ENCODE measurements at regions not wholly inside any gene's neighbourhood (a gene's known extent, or its start where the extent isn't known, plus 50 kb on each side); places are given as distances from the start of the nearest gene placed in this dataset.

DNA sequence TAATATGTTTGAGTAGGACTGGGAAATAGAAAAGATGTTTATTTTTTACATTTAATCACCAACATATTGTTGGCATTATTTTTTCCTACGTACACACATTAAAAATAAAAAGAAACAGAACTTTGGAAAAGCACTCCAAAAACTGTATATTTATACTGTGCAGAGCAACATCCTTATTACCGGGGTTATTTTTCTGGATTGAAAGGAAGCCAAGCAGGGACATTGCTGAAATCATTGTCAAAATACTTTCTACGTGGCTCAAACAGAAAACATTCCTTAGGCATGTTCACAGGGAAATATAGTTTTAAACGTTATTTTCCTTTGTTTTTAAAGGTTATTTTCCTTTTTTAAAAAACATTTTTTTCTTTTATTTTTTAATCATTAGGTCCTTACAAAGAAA, 315.0 kb upstream of the SMIM21 start:
- no peaks in the 10 kb centered on the region for H3K36me3 ChIP-seq
- intact Hi-C loops (cut with DNase I) = no loop called here
- 36% methylated on average over 4 of the region's 4 CpGs for WGBS
- no peak for DNase-seq (ENCODE audit: extremely low spot score)
- H3K4me1 ChIP-seq = no peaks in the 10 kb centered on the region
- H3K4me3 ChIP-seq = no peak overlapping the region
- no peak overlapping the region for H3K27ac ChIP-seq (replicated peaks in 1 of 4)
- no peaks in the 10 kb centered on the region for H3K27me3 ChIP-seq
- H3K9me3 ChIP-seq = no peaks in the 10 kb centered on the region
- TF ChIP-seq POLR2A (IDR thresholded peaks at IDR 0.05; ENCODE audit: low read depth) (no peak), POLR2AphosphoS5 (IDR thresholded peaks at IDR 0.05) (no peak), EP300 (IDR thresholded peaks at IDR 0.05) (no peak)
- TF ChIP-seq, protein P1, sequence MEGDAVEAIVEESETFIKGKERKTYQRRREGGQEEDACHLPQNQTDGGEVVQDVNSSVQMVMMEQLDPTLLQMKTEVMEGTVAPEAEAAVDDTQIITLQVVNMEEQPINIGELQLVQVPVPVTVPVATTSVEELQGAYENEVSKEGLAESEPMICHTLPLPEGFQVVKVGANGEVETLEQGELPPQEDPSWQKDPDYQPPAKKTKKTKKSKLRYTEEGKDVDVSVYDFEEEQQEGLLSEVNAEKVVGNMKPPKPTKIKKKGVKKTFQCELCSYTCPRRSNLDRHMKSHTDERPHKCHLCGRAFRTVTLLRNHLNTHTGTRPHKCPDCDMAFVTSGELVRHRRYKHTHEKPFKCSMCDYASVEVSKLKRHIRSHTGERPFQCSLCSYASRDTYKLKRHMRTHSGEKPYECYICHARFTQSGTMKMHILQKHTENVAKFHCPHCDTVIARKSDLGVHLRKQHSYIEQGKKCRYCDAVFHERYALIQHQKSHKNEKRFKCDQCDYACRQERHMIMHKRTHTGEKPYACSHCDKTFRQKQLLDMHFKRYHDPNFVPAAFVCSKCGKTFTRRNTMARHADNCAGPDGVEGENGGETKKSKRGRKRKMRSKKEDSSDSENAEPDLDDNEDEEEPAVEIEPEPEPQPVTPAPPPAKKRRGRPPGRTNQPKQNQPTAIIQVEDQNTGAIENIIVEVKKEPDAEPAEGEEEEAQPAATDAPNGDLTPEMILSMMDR (IDR thresholded peaks at IDR 0.05) = no peak

DNA sequence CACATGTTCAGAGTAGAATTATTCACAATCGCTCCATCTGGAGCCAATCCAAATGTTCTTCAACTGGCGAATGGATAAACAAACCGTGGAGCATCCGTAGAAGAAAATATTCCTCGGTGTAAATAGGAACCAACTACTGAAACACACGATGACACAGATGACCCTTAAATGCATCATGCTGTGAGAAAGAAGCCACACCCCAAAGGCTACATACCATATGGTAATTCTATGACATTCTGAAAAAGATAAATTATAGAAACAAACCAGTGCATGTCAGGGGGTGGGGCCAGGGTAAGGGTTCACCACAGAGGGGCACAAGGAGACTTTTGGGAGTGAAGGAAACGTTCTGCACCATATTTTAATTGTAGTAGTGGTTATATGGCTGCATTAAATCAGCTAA, 312.2 kb upstream of the SMIM21 start:
- Histone ChIP-seq H3K36me3 (no peaks in the 10 kb centered on the region), H3K27ac (replicated peaks in 1 of 4) (no peak overlapping the region), H3K27me3 (no peaks in the 10 kb centered on the region), H3K4me3 (no peak overlapping the region), H3K9me3 (no peaks in the 10 kb centered on the region), H3K4me1 (no peaks in the 10 kb centered on the region)
- intact Hi-C loops (cut with DNase I) = no loop called here
- DNase-seq (ENCODE audit: extremely low spot score) = no peak
- WGBS = 59% methylated on average over 7 of the region's 7 CpGs
- TF ChIP-seq, protein P1 (IDR thresholded peaks at IDR 0.05) = no peak
- no peak for TF ChIP-seq POLR2A (IDR thresholded peaks at IDR 0.05; ENCODE audit: low read depth)
- TF ChIP-seq POLR2AphosphoS5 (IDR thresholded peaks at IDR 0.05) = no peak
- no peak for TF ChIP-seq EP300 (IDR thresholded peaks at IDR 0.05)

DNA sequence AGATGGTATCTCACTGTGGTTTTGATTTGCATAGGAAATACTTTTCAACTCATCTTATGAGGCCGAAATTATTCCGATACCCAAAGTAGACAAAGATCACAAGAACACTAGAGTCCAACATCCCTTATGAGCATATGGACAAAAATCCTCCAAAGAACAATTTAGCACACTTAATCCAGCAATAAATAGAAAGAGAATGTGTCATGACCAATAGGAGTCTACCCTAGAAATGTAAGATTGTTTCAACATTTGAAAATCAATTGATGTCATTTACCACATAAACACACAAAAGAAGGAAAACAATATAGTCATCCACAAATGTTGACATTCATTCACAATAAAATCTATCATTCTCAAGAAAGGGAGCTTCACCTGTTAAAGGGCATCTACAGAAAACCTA, 307.8 kb upstream of the SMIM21 start:
- intact Hi-C loops (cut with DNase I) = no loop called here

DNA sequence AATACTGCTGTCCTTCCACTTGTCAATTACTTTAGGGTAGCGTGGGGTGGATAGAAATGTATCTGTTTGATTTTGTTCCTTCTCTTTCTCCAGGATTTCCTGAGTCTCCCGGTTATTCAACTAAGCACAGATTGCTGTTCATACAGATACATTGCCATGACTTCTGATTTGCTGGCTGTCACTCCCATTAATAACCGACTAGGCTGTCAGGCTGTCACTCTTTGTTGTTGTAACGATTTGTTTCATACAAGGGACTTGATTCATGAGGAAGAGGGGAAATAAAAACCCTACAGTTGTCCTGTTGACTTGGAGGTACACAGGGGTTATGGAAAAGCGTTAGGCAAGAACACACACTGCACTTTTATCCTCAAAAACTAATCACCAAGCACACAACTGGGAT, 302.7 kb upstream of the SMIM21 start:
- Histone ChIP-seq H3K27ac (replicated peaks in 1 of 4) (no peak overlapping the region), H3K4me1 (no peaks in the 10 kb centered on the region), H3K27me3 (peaks cover 0 to 3% (median 0%) of the 10 kb centered on the region in 4 donors), H3K9me3 (no peaks in the 10 kb centered on the region), H3K4me3 (no peak overlapping the region), H3K36me3 (no peaks in the 10 kb centered on the region)
- intact Hi-C loops (cut with DNase I) = no loop called here
- no peak for DNase-seq (ENCODE audit: extremely low spot score)
- TF ChIP-seq POLR2A (IDR thresholded peaks at IDR 0.05; ENCODE audit: low read depth) = no peak
- no peak for TF ChIP-seq POLR2AphosphoS5 (IDR thresholded peaks at IDR 0.05)
- no peak for TF ChIP-seq EP300 (IDR thresholded peaks at IDR 0.05)
- TF ChIP-seq, protein P1 (IDR thresholded peaks at IDR 0.05) = no peak
- 62% methylated on average over 5 of the region's 5 CpGs for WGBS

More for the DNA sequence above, 307.8 kb upstream of the SMIM21 start:
- DNase-seq (ENCODE audit: extremely low spot score) = no peak
- H3K4me3 ChIP-seq = no peak overlapping the region
- WGBS = 98% methylated on average over 2 of the region's 2 CpGs
- H3K4me1 ChIP-seq = no peaks in the 10 kb centered on the region
- H3K36me3 ChIP-seq = no peaks in the 10 kb centered on the region
- no peaks in the 10 kb centered on the region for H3K27me3 ChIP-seq
- H3K27ac ChIP-seq (replicated peaks in 1 of 4) = no peak overlapping the region
- H3K9me3 ChIP-seq = no peaks in the 10 kb centered on the region
- TF ChIP-seq EP300 (IDR thresholded peaks at IDR 0.05) (no peak), POLR2A (IDR thresholded peaks at IDR 0.05; ENCODE audit: low read depth) (no peak), POLR2AphosphoS5 (IDR thresholded peaks at IDR 0.05) (no peak)
- TF ChIP-seq, protein P1 (IDR thresholded peaks at IDR 0.05) = no peak

DNA sequence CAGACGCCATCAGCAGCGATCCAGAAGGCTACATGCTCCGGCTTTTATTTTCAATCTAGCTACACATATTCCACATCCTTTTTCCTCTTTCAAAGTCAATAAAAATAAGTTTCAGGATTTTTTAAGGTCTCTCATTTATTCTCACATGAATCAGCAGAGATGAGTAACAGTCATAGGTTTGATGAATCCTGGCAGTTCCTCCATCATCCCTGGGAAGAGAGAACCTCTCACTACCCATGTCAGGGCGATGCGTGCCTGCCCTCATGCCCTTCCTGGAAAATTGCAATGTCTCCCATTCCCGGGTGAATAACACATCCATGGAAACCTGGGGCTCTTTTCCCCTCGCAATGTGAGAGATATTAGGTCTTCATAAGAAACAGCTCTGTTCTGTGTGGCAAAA, 301.1 kb upstream of the SMIM21 start:
- Histone ChIP-seq H3K36me3 (no peaks in the 10 kb centered on the region), H3K9me3 (no peaks in the 10 kb centered on the region), H3K27me3 (peaks cover 0 to 4% (median 0%) of the 10 kb centered on the region in 4 donors), H3K4me1 (no peaks in the 10 kb centered on the region), H3K4me3 (no peak overlapping the region), H3K27ac (replicated peaks in 1 of 4) (no peak overlapping the region)
- intact Hi-C loops (cut with DNase I) = no loop called here
- 82% methylated on average over 6 of the region's 7 CpGs for WGBS
- no peak for DNase-seq (ENCODE audit: extremely low spot score)
- TF ChIP-seq, protein P1 (IDR thresholded peaks at IDR 0.05) = no peak
- TF ChIP-seq POLR2A (IDR thresholded peaks at IDR 0.05; ENCODE audit: low read depth) = no peak
- no peak for TF ChIP-seq POLR2AphosphoS5 (IDR thresholded peaks at IDR 0.05)
- TF ChIP-seq EP300 (IDR thresholded peaks at IDR 0.05) = no peak
